HG02642 (cell line): ENCODE measurements at regions not wholly inside any gene's neighbourhood (a gene's known extent, or its start where the extent isn't known, plus 50 kb on each side); places are given as distances from the start of the nearest gene placed in this dataset.

Source experiments
- ATAC-seq: cut with Tn5 transposase; IDR thresholded peaks from one replicate; pipeline ENCODE4 v1.9.1; 2021; ENCODE audit warnings: mild to moderate bottlenecking; ENCODE audit not compliant: unreplicated experiment, poor library complexity

DNA sequence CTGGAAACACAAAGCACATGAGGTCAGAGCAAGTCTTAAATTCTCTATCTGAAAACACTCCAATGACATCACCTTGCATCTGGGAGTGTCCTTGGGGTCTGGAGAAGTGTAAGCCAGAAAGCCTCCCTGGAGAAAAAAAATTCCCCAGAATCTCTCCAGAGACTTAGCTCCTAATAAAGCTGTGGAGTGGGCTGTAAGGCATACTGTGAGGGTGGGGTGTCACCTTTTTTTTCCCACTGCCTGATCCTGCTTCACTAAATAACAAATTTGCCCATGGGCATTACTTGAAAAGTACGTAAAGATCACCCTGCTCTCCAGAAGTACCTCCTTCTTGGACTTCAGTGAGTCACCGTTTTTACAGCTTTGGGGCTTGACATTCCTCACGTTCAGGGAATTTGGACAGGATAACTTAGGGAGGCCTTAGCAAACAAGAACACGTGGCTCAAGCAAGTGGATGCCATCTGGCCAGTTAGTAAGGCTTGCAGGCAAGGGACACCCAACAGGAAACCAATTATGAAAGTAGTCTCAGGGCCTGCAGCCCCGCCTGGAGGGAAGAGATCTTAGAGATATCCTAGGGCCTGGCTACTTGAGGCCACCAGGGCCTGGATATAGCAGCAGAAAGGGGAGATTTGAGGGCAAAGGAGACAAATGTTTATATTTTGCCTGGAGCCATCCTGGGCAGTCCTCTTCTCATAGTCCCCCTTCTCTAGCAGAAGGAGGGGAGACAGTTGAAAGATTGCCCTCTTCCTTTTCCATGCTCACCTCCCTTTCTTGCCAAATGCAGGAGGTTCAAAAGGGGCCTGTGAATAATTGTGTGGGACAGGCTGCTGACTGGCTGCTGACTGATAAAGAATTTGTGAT is 60.1 kb upstream of the PLAC1 start:
- no peak for ATAC-seq

DNA sequence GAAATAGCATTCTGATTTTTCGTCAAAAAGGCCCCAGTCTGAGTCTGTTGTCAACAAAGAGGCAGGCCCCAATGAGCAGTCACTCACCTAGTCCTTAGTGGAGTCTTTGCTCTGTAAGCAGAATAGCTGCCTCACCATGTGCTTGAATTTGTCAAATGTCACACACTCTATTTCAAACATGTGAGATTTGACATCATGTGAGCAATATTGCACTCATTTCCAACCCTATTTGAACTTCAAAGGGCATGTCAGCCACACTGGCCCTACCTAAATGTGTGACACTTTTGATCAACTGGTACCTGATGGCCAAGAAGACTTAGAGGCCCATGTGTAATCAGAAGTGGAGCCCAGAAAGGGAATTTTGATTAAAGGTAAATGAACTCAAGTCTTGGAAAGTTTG is 59.4 kb upstream of the PLAC1 start:
- ATAC-seq: no peak

DNA sequence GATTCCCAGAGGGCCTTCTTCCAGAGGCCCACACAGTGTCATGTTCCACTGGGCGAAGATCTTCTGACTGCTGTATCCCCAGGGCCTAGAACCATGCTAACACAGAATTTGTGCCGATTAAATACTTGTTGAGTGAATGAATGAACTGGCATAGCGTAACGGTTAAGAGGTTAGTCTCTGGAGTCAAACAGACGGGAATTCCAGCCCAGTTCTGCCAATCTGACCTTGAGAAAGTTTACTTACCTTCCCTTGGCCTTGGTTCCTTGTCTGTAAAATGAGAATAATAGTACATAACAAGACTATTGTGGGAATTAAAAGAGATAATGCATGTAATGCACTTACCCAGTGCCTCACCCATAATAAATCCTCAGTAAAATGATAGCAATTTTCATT is 58.3 kb upstream of the PLAC1 start:
- no peak for ATAC-seq

DNA sequence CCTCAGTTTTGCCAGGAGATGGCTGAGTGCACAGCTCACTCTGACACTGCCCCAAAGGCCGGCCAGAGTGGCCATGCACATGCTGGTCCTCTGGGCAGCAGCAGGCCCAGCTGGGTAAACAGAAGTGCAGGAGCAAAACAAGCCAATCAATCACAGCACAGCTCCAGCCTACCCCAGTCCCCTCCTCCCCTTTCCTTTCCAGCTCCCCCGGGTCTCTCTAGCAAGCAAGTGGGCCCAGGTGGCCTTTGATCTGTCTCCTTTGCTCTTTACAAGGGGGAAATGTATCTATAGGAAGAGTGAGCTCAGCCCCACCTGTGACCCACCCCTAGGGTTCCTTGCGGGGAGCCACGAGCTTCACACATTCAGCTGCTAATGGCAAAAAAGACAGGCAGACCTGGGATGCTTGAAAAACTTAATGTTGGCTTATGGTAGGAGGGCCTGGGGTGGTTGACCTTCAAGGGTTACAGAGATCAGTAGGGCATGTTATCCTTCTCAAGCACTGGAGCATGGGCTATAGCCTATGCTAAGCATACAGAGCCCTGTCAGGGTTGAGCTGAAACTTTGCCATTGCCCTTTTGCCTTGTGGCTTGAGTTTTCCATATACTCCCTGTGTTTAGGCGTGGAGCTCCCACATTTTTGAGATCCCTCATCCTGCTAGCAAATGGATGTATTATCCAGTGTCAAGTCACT is 57.8 kb upstream of the PLAC1 start:
- ATAC-seq: no peak

DNA sequence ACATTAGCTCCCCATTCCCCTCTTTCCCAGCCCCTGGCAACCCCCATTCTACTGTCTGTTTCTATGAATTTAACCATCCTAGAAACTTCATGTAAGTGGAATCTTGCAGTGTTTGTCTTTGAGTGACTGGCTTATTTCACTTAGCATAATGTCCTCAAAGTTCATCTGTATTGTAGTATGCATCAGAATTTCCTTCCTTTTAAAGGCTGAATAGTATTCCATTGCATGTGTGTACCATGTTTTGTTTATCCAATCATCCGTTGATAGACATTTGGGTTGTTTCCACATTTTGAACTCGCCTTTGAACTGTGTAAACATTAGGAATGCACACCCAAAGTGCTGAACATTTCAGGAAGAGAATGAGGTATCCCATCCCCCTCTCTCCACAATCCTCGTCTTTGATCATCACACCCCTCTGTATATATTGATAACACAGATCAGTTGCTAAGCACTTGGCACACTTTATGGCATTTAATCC is 56.4 kb upstream of the PLAC1 start:
- no peak for ATAC-seq

DNA sequence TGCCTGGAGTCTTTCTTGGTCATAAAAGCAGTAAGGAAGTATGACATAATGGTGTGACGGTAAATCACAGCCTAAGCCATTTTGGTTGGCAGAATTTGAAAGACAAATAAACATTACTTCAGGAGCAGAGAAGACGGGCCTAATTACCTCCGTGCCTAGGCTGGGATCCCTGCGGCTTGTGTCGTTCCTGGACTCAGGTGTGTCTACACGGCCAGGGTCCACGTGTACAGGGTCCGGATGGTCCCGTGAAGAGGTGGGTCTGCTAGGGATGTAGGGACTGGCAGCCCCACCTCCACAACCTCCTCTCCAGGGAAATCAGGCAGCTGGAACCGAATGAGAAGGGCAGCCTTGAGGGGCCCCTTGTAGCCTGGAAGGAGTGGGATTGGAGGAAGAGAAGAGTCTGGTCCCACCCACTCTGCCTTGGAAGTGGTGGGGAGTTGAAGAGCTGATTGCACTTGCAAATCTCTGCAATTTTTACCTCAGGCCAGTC is 55.4 kb upstream of the PLAC1 start:
- ATAC-seq: no peak

DNA sequence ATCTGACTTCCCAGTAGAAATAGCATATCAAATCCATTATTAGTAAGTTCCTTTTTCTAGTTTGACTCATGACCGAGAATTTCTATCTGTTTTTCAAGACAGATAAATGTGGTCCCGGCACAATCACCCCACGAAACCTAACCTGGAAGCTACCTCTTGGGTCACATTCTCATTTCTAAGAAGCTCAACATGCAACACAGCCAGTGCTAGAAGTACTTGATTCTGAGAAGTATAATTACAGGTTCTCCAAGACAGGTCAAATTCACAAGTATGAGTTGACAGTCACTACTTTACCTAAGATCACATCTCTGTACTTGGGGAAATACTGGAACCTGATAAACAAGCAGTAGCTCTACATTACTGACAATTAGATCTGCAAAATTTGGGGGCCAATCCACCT is 54.0 kb upstream of the PLAC1 start:
- ATAC-seq: no peak

DNA sequence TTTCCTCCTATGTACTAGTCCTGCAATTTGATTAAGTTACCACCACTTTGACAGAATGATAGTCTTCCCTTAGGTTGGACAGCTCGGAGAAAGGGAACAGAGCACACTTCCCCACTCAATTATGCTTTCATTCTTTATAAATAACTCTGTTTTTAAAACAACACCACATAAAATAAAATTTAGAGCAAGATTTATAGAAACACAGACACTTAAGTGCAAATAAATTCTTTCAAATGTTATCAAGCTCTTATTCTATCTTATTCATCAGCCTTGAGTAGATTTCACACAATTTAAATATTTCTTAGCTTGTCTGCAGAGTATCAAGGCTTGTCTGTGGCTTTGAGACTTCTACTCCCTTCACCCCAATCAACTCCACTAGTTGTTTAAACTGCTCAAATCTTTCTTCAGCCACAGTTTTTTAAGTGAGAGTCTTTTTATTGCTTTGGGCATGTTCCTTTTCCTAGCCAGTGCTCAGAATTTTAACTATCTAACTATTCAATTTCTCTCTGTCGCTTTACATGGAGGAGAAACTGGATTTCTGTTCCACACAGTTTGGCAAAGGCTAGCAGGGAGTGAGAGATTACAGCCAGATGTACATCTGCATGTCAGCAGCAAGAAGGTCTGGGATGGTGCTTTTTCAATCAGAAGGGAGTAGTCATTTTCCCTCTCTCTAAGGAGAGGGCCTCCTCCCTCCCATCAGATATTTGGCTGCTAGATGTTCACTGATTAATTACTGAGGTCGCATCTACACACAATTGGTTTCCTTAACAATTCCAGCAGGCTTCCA is 53.1 kb upstream of the PLAC1 start:
- ATAC-seq: no peak
